Jurkat, Clone E6-1 (cell line): ENCODE measurements at regions not wholly inside any gene's neighbourhood (a gene's known extent, or its start where the extent isn't known, plus 50 kb on each side); places are given as distances from the start of the nearest gene placed in this dataset.
"Not testable (repeated sequence)": the region's sequence is repeated elsewhere in the genome, so short reads cannot be mapped to it uniquely, and the experiment has no call there.

ENCODE experiments used
- DNase-seq: peaks from one replicate; pipeline ENCODE4 v3.0.0-alpha.2; 2011; ENCODE audit warnings: low read depth, low spot score
- H3K4me3 ChIP-seq: 2 replicates; pipeline ENCODE4 v1.5.1; 2011; ENCODE audit warnings: mild to moderate bottlenecking, low read length, control low read depth, moderate library complexity

DNA sequence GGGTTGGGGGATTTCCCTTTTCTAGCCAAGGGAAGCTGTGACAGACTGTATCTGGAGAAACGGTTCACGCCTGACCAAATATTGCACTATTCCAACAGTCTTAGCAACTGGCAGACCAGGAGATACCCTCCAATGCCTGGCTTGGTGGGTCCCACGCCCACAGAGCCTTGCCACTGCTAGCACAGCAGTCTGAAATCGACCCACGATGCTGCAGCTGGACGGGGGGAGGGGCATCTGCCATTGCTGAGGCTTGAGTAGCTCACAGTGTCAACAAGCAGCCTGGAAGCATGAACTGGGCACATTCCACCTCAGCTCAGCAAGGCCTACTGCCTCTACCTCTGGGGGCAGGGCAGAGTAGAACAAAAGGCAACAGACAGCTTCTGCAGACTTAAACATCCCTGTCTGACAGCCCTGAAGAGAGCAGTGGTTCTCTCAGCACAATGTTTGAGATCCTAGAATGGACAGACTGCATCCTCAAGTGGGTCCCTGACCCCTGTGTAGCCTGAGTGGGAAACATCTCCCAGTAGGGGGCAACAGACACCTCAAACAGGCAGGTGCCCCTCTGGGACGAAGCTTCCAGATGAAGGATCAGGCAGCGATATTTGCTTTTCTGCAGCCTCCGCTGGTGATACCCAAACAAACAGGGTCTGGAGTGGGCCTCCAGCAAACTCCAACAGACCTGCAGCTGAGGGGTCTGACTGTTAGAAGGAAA is 89.9 kb upstream of the ECI2 start:
- DNase-seq: peak; percentile 29
- H3K4me3 ChIP-seq: no peak overlapping the region

DNA sequence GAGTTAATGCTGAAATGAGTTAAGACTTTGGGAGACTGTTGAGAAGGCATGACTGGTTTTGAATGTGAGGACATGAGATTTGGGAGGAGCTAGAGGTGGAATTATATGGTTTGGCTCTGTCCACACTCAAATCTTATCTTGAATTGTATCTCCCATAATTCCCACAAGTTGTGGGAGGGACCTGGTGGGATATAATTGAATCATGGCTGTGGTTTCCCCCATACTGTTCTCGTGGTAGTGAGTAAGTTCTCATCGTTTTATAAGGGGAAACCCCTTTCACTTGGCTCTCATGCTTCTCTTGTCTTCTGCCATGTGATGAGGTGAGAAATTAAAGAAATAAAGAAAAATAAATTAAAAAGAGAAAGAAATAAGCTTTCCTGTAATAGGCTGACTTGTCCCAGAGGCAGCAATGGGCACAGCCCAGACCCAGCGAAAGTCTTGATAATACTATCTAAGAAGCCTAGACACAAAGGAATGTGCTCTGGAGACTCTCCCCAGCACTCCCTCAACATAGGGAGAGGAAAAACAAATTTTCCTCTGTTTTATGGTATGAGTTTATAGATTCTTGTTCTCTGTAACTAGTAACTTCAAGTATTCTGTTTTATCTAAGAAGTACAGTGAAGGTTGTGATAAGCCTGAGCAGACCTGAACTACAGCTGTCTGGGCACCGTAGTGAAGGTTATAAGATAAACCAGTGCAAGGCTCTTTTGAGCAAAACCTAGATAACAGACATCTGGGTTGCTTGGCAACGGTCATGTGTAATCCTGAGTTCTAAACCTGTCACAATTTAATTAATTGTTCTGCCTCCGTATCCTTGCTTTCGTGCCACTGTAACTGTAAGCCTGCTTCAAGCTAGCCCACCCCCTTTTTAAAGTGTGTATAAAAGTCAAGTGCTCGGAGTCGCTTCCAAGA is 88.9 kb upstream of the ECI2 start:
- peak; percentile 60 for DNase-seq
- H3K4me3 ChIP-seq: no peak overlapping the region

DNA sequence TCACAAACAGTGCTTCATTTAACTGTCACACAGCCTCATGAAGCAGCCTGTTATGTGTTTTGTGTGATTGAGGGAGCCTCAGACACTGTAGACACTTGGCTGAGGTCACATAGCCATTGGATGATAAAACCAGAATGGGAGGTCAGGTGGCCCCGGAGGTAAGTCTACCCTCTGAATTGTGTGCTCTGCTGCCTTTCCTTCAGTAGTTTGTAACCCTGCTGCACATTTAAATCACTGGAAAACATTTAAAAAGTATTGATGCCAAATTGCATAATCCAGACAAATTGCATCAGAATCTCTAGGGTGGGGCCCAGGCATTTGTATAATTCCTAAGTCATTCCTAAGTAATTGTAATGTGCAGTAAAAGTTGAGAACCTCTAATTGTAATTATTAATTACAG is 85.2 kb upstream of the ECI2 start:
- H3K4me3 ChIP-seq: no peak overlapping the region
- DNase-seq: no peak

DNA sequence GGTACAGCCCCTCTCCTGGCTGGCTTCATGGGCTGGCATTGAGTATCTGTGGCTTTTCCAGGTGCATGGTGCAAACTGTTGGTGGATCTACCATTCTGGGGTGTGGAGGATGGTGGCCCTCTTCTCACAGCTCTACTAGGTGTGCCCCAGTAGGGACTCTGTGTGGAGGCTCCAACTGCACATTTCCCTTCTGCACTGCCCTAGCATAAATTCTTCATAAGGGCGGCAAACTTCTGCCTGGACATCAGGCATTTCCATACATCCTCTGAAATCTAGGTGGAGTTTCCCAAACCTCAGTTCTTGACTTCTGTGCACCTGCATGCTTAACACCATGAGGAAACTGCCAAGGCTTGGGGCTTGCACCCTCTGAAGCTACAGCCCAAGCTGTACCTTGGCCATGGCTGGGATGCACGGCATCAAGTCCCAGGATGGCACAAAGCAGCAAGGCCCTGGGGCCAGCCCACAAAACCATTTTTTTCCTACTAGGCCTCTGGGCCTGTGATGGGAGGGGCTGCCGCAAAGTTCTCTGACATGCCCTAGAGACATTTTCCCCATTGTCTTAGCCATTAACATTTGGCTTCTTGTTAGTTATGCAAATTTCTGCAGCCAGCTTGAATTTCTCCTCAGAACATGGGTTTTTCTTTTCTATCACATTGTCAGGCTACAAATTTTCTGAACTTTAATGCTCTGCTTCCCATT is 83.4 kb upstream of the ECI2 start:
- not testable (repeated sequence) for DNase-seq, H3K4me3 ChIP-seq

DNA sequence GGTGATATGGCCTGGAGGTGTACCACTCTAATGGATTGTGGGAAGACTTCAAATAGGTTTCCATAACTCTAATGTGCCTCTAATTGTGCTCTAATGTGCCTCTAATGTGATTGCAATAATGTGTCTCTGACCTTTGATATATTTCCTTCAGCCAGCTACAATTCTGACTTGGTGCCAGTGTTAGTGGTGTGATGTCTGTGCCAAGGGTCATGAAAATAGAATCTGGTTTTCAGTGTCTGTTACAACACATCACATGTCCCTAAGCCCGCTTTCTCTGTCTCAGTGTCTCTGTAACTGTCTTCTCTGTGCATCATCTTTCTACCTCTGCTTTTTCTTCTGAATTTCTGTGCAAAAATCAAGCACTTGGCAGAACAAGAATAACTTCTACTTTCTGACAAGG is 77.2 kb upstream of the ECI2 start:
- H3K4me3 ChIP-seq: no peak overlapping the region
- no peak for DNase-seq

DNA sequence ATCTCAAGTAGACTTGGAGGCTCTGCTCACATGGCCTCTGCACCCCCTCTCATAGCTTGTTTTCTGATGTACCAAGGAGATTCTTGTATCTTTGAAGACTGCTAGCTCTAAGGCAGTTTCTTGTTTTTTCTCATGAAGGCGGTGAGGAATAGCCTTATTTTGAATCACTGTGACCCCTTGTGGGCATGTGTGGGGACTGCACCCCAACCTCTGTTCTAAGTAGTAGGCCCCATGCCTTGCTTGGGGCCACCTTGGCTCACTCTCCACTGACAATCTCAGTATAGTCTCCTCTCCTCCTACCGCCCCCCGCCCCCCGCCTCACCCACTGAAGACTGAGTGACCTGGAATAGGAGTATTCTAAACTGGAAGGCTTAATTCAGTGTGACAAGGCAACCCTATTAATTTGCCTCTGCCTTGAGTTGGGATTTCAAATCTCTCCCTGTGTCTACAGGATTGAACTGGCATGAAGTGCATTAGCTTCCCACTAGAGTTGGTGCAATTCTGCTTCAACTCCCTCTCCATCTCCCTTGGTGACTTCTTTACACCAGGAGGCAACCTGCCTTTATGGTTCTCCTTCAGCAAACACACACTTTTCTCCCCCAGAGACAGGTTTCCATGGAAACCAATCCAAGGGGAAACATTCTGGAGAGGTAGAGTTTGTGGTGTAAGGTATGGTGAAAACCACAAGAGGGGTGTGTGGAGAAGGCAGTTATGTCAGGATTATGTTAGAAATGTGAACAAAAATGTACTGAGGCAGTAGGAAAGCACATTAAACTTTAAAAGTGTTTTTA is 75.4 kb upstream of the ECI2 start:
- DNase-seq: peak; percentile 65
- H3K4me3 ChIP-seq: no peak overlapping the region

DNA sequence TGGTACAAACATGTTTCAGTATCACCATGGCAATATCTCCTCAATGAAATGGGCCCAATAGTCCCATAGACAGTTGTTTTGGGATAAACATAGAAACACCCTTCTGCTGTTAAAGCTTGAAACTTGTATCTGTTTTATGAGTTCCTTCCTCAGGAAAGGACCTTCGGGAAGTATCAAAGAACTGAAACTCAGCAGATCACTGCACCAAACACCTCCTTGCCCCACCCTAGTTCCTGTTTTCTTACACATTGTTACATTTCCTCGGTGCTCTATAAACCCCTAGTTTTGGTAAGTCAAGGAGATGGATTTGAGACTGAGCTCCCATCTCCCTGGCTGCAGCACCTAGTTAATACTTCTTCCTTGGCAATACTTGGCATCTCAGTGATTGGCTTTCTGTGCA is 73.8 kb upstream of the ECI2 start:
- no peak overlapping the region for H3K4me3 ChIP-seq
- no peak for DNase-seq

DNA sequence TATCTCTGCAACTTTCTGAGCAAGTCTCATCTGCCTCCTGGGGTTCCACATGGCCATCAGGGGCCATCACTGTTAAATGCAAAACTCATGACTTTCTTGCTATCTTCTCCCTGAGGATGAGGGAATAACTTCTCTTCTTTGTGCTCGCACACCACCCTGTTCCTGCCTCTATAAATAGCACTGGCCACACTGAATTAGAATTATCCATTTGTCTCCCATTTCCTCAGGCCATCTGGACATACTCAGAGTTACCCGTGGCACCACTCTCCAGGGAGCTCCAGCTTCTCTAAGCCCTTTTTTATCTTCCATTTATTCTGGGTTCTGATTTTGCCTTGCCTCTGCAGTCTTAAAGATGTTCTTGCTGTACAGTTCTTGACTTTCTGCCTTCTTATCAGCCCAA is 72.8 kb upstream of the ECI2 start:
- DNase-seq: no peak
- H3K4me3 ChIP-seq: no peak overlapping the region

DNA sequence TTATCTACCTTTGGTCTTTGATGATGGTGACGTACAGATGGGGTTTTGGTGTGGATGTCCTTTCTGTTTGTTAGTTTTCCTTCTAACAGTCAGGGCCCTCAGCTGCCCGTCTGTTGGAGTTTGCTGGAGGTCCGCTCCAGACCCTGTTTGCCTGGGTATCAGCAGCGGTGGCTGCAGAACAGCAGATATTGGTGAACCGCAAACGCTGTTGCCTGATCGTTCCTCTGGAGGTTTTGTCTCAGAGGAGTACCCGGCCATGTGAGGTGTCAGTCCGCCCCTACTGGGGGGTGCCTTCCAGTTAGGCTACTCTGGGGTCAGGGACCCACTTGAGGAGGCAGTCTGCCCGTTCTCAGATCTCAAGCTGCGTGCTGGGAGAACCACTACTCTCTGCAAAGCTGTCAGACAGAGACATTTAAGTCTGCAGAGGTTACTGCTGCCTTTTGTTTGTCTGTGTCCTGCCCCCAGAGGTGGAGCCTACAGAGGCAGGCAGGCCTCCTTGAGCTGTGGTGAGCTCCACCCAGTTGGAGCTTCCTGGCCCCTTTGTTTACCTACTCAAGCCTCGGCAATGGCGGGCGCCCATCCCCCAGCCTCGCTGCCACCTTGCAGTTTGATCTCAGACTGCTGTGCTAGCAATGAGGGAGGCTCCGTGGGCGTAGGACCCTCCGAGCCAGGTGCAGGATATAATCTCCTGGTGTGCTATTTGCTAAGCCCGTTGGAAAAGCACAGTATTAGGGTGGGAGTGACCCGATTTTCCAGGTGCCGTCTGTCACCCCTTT is 68.5 kb upstream of the ECI2 start:
- not testable (repeated sequence) for DNase-seq, H3K4me3 ChIP-seq

DNA sequence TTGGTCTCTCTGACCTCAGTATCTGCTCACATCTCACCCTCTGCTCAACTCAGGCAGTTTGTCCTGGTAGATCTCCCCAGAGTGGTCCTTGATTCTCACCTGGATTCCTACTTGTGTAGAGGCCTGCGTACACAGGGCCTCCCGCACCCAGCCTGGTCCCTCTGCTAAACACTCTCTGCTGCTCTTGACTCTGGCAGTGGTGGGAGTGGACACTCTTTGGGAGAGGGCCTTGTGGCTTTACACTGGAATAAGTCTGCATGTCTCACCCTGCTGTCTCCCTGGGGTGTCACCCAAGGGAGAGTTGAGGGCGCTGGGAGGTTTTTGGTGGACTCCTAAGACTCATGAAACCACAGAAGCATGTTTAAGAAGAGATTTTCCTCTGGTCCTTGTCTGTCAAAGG is 57.3 kb upstream of the ECI2 start:
- H3K4me3 ChIP-seq: no peak overlapping the region
- DNase-seq: no peak

DNA sequence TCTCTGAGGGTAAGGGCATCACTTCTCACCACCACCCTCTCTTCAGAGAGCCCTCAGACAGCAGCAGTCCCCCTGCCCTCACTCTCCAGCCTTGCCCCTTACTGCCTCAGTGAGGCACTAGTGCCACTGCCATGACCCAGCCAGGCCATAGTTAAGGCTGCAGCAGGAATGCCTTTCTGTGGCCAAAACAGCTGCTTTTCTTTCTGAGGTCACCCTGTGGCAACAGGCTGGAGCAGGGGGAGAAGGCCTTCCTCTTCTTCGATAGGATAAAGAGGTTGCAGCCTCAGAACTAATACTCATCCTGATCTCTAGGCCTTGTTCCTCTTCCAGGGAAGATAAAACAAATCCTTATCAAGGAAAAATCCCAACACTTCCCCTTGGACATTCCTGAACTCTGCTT is 56.8 kb upstream of the ECI2 start:
- H3K4me3 ChIP-seq: no peak overlapping the region
- no peak for DNase-seq

DNA sequence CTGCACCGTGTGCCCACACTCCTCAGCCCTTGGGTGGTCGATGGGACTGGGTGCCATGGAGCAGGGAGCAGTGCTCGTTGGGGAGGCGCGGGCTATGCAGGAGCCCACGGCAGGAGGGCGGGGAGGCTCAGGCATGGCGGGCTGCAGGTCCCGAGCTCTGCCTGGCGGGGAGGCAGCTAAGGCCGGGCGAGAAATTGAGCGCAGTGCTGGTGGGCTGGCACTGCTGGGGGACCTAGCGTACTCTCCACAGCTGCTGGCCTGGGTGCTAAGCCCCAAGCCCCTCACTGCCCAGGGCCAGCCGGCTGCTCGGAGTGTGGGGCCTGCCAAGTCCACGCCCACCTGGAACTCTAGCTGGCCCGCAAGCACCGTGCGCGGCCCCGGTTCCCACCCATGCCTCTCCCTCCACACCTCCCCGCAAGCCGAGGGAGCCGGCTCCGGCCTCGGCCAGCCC is 55.9 kb upstream of the ECI2 start:
- H3K4me3 ChIP-seq: no peak overlapping the region
- no peak for DNase-seq

DNA sequence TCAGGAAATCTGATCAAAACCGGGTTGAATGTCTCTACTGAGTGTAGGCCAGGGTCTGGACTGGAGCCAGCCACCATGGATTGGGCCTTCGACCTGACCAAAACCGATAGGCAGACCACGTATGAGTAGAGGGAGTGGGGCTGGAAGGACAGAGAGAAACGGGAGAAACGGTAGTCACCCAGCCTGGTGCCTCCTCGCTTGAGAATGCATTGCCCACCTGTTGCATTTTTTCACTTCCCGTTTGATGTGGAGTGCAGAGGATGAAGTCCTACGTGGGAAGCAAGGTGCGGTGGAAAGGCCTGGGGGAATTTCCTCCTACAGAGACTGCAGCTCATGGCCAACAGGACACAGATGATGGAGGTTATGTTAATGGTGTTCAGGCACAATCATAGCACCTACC is 53.9 kb upstream of the ECI2 start:
- H3K4me3 ChIP-seq: no peak overlapping the region
- no peak for DNase-seq

DNA sequence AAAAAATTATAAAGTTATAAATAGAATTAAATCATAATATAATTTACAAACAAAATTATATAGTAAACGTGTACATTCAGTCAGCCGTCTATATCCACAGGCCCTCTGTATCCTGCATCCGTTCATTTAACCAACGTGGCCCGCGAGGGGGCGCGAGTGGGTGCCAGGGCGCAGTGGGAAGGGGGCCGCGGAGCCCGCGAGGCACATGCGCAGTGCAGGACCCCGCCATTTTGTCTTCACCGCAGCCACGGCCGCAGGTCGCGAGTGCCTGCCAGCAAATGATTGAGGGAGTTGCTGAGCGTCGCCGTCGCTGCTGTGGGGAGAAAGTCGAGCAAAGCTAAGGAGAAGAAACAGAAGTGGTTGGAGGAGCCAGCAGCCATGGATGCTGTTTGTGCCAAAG is 53.4 kb upstream of the ECI2 start:
- no peak overlapping the region for H3K4me3 ChIP-seq
- no peak for DNase-seq

DNA sequence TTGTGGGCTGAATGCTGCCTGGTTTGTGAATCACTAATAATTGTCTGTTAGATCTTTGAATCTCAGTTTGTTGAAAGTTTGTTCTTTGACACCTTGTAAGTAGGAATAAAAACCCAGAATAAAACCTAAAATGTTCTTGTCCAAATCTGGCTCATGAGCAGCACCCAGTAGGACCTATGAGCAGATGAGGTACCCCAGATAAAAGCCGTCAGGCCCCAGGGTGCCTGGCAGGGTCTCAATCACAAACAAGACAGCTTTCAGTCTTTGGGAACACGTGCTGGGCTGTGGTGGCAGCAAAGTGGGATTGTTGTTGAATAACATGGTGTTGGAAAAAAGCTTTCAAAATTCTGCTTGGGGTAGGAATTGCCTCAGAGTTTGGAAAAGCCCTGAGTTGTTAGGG is 52.1 kb upstream of the ECI2 start:
- H3K4me3 ChIP-seq: no peak overlapping the region
- no peak for DNase-seq

DNA sequence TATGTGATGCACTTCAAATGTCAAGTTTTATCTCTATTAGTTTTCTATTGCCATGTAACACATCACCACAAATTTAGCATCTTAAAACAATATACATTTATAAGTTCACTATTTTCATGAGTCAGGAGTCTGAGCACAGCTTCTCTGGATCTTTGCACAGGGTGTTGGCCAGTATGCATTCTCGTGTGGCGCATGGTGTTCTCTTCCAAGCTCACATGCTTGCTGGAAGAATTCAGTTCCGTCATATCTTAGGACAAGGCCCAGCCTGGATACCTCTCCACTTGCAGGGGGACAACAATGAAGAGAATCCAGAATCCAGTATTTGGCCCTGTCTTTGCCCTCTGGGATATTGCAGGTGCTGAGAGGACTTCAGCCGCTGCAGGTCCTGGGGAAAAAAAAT is 51.0 kb upstream of the ECI2 start:
- DNase-seq: no peak

DNA sequence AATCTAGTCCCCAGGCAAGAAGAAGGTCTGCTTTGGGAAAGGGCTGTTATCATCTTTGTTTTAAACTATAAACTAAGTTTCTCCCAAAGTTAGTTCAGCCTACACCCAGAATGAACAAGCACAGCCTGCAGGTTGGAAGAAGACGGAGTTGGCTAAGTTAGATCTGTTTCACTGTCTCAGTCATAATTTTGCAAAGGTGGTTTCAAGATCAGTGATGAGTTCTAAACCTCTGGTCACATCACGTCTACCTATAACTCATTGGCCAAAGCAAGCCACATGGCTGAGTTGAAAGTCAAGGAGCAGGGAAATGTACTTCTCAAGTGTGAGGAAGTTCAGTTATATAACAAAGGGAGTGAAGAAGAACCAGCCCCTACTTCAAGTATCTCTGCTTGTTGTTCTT is 50.5 kb upstream of the ECI2 start:
- no peak overlapping the region for H3K4me3 ChIP-seq
- DNase-seq: no peak

More for the DNA sequence above, 51.0 kb upstream of the ECI2 start:
- no peak overlapping the region for H3K4me3 ChIP-seq

DNA sequence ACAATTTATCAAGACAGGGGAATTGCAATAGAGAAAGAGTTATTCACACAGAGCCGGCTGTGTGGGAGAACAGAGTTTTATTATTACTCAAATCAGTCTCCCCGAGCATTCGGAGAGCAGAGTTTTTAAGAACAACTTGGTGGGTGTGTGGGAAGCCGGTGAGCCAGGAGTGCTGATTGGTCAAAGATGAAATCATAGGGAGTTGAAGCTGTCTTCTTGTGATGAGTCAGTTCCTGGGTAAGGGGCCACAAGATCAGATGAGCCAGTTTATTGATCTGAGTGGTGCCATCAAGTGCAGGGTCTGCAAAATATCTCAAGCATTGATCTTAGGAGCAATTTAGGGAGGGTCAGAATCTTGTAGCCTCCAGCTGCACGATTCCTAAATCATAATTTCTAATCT is 50.0 kb upstream of the ECI2 start:
- no peak for DNase-seq
- H3K4me3 ChIP-seq: no peak overlapping the region
